GM23248 (cell line): ENCODE measurements at regions not wholly inside any gene's neighbourhood (a gene's known extent, or its start where the extent isn't known, plus 50 kb on each side); places are given as distances from the start of the nearest gene placed in this dataset.

Experiments
- DNase-seq: peaks from one replicate; pipeline ENCODE4 v3.0.0-alpha.2; 2015
- H2AFZ ChIP-seq: fragments of 200-600 bp; sonication (generic); 2 replicates; pipeline ENCODE4 v1.6.1; 2016; ENCODE audit warnings: antibody characterized with exemption
- H3F3A ChIP-seq: fragments of 200-600 bp; sonication (generic); 2 replicates; pipeline ENCODE4 v1.6.1; 2016; ENCODE audit warnings: mild to moderate bottlenecking, antibody characterized with exemption, mixed run types; ENCODE audit not compliant: insufficient read depth
- H3K27ac ChIP-seq: fragments of 200-600 bp; sonication (generic); 2 replicates; pipeline ENCODE4 v1.5.1; 2016; ENCODE audit warnings: mild to moderate bottlenecking
- H3K27me3 ChIP-seq: fragments of 200-600 bp; sonication (generic); replicated peaks from 2 replicates; pipeline ENCODE4 v1.6.1; 2016; ENCODE audit warnings: mild to moderate bottlenecking; ENCODE audit not compliant: insufficient read depth
- H3K36me3 ChIP-seq: fragments of 200-600 bp; sonication (generic); 2 replicates; pipeline ENCODE4 v1.6.1; 2016; ENCODE audit warnings: low read depth, mild to moderate bottlenecking
- H3K4me1 ChIP-seq: fragments of 200-600 bp; sonication (generic); 2 replicates; pipeline ENCODE4 v1.6.1; 2016; ENCODE audit warnings: mild to moderate bottlenecking; ENCODE audit not compliant: insufficient read depth
- H3K4me2 ChIP-seq: fragments of 200-600 bp; sonication (generic); one replicate; pipeline ENCODE4 v1.6.1; 2016; ENCODE audit warnings: mild to moderate bottlenecking; ENCODE audit not compliant: unreplicated experiment
- H3K4me3 ChIP-seq: fragments of 200-600 bp; sonication (generic); 2 replicates; pipeline ENCODE4 v1.5.1; 2016; ENCODE audit warnings: mild to moderate bottlenecking
- H3K79me2 ChIP-seq: fragments of 200-600 bp; sonication (generic); 2 replicates; pipeline ENCODE4 v1.6.1; 2016; ENCODE audit warnings: mild to moderate bottlenecking; ENCODE audit not compliant: insufficient read depth
- H3K9ac ChIP-seq: fragments of 200-600 bp; sonication (generic); 2 replicates; pipeline ENCODE4 v1.6.1; 2016; ENCODE audit warnings: mild to moderate bottlenecking
- H3K9me2 ChIP-seq: fragments of 200-600 bp; sonication (generic); 2 replicates; pipeline ENCODE4 v1.6.1; 2016; ENCODE audit warnings: mixed run types, mild to moderate bottlenecking, moderate library complexity; ENCODE audit not compliant: insufficient read depth
- H3K9me3 ChIP-seq: fragments of 200-600 bp; sonication (generic); one replicate; pipeline ENCODE4 v1.6.1; 2017; ENCODE audit warnings: low read depth
- H4K20me1 ChIP-seq: fragments of 200-600 bp; sonication (generic); 2 replicates; pipeline ENCODE4 v1.6.0; 2016; ENCODE audit not compliant: insufficient read depth
- EZH2 ChIP-seq: fragments of 200-600 bp; sonication (generic); IDR thresholded peaks from 2 replicates; pipeline ENCODE4 v1.6.1; 2018; ENCODE audit warnings: antibody characterized with exemption, mild to moderate bottlenecking; ENCODE audit not compliant: insufficient read depth, poor library complexity, severe bottlenecking
- EZH2phosphoT487 ChIP-seq: fragments of 200-600 bp; sonication (generic); IDR thresholded peaks from 2 replicates; pipeline ENCODE4 v1.6.1; 2018; ENCODE audit warnings: antibody characterized with exemption, moderate library complexity, mild to moderate bottlenecking, low read depth; ENCODE audit not compliant: insufficient read depth
- WGBS, 2 experiments: methylation state at CpG; one replicate each; pipeline ENCODE4 v1.1.6; 2015 to 2017; ENCODE audit warnings: low lambda C conversion rate in 2 of 2, low coverage in 1 of 2; ENCODE audit errors: missing lambda C conversion rate in 2 of 2; 5-methylcytosine and 5-hydroxymethylcytosine counted together
- in situ Hi-C: fragments of 300-500 bp; cut with MboI; formaldehyde crosslinking; loops from 2 replicates; pipeline ENCODE4 v1.15.0; 2020

DNA sequence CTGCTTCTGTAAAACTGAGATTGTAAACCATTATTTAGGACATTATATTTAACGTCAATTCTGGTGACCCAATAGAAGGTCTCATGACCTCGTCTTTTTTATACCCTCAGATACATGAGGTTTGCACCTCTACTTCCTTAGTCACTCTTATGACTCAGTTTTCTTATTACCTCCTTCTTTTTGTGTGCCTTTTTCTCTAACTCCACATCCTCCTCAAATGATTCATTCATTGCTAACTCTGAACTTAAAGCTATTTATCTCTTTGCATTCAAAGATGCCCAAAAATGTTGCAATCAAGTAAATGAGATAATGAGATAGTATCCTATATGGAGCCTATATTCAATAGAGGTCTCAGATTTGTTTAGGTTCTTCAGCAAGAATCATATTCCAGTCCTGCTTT lies 121.0 kb upstream of the KYNU start:
- Histone ChIP-seq H3K9me3 (no peaks in the 10 kb centered on the region), H3K4me1 (peaks cover 10% of the 10 kb centered on the region; the same call in 1 of the 2 replicates), H4K20me1 (no peaks in the 10 kb centered on the region), H3K4me2 (no peak overlapping the region), H3F3A (peaks cover 13% of the 10 kb centered on the region; the same call in 1 of the 2 replicates), H3K27me3 (no peaks in the 10 kb centered on the region), H3K4me3 (no peak overlapping the region), H3K27ac (no peak overlapping the region), H2AFZ (no peak overlapping the region), H3K36me3 (no peaks in the 10 kb centered on the region), H3K79me2 (no peaks in the 10 kb centered on the region), H3K9me2 (0 out of 2 replicates have a peak, but pooled peaks cover 4% of the 10 kb centered on the region), H3K9ac (no peak overlapping the region)
- TF ChIP-seq EZH2, result no peak
- no peak for TF ChIP-seq EZH2phosphoT487
- in situ Hi-C loops, result no loop called here
- 5 to 7% methylated on average over 2 of the region's 2 CpGs for whole genome bisulfite sequencing, 2 experiments
- DNase-seq, result peak; percentile 65

DNA sequence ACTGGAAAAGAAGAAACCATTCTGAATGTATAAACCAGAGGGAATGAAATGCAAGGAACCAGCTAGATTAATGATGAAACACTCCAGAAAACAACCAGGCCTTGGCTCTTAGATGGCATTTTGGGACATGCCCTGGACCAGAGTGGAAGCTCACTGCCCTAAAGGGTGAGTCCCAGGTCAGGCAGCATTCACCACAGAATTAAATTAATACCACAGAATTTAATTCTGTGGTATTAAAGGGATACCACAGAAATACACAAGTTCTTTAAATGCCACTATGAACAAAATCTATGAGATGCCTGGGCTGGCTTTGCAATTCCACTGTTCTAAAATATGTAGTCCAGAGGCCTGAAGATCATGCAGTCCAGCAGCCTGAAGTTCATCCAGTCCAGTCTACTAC lies 122.3 kb upstream of the KYNU start:
- H3K79me2 ChIP-seq, result no peaks in the 10 kb centered on the region
- no peak overlapping the region for H3K4me3 ChIP-seq
- peaks cover 10% of the 10 kb centered on the region; the same call in 1 of the 2 replicates for H3K4me1 ChIP-seq
- H3K27ac ChIP-seq, result no peak overlapping the region
- no peaks in the 10 kb centered on the region for H3K9me3 ChIP-seq
- TF ChIP-seq EZH2phosphoT487 (no peak), EZH2 (no peak)
- H3F3A ChIP-seq, result peaks cover 13% of the 10 kb centered on the region; the same call in 1 of the 2 replicates
- H3K4me2 ChIP-seq, result no peak overlapping the region
- no peak for DNase-seq
- in situ Hi-C loops, result no loop called here
- H3K9ac ChIP-seq, result no peak overlapping the region
- H3K36me3 ChIP-seq, result no peaks in the 10 kb centered on the region
- H3K9me2 ChIP-seq, result 0 out of 2 replicates have a peak, but pooled peaks cover 4% of the 10 kb centered on the region
- H3K27me3 ChIP-seq, result no peaks in the 10 kb centered on the region
- no peaks in the 10 kb centered on the region for H4K20me1 ChIP-seq
- H2AFZ ChIP-seq, result no peak overlapping the region

- H2AFZ ChIP-seq, result no peak overlapping the region
- H3K4me3 ChIP-seq, result no peak overlapping the region
- H3K9ac ChIP-seq, result no peak overlapping the region
- peaks cover 13% of the 10 kb centered on the region; the same call in 1 of the 2 replicates for H3F3A ChIP-seq
- in situ Hi-C loops, result no loop called here
- no peaks in the 10 kb centered on the region for H3K79me2 ChIP-seq
- WGBS, 2 experiments, result 80 to 100% methylated on average over 1 of the region's 1 CpG
- no peak for DNase-seq
- H3K9me3 ChIP-seq, result no peaks in the 10 kb centered on the region
- H3K27me3 ChIP-seq, result no peaks in the 10 kb centered on the region
- H3K27ac ChIP-seq, result no peak overlapping the region
- TF ChIP-seq EZH2phosphoT487, result no peak
- no peak for TF ChIP-seq EZH2
- peaks cover 4% of the 10 kb centered on the region; the same call in 1 of the 2 replicates for H3K9me2 ChIP-seq
- H3K36me3 ChIP-seq, result no peaks in the 10 kb centered on the region
- no peaks in the 10 kb centered on the region for H4K20me1 ChIP-seq
- peaks cover 10% of the 10 kb centered on the region; the same call in 1 of the 2 replicates for H3K4me1 ChIP-seq
- H3K4me2 ChIP-seq, result no peak overlapping the region
Measured at GRCh38 chr2:142754182-142754581, 123.3 kb upstream of the KYNU start.

GRCh38 chr2:142750858-142751257 lies 126.6 kb upstream of the KYNU start:
- Histone ChIP-seq H3K9me3 (no peaks in the 10 kb centered on the region), H3K36me3 (no peaks in the 10 kb centered on the region), H3K4me2 (no peak overlapping the region), H3K9me2 (no peaks in the 10 kb centered on the region; the same call in 1 of the 2 replicates), H3K27me3 (no peaks in the 10 kb centered on the region), H3F3A (peaks cover 3% of the 10 kb centered on the region; the same call in 1 of the 2 replicates), H3K4me3 (no peak overlapping the region), H3K9ac (no peak overlapping the region), H3K27ac (no peak overlapping the region), H3K79me2 (no peaks in the 10 kb centered on the region), H4K20me1 (no peaks in the 10 kb centered on the region), H2AFZ (no peak overlapping the region), H3K4me1 (no peaks in the 10 kb centered on the region)
- in situ Hi-C loops, result no loop called here
- DNase-seq, result no peak
- TF ChIP-seq EZH2 (no peak), EZH2phosphoT487 (no peak)
- WGBS, 2 experiments, result 76 to 81% methylated on average over 2 of the region's 2 CpGs

GRCh38 chr2:142748559-142749099 lies 128.8 kb upstream of the KYNU start:
- no peaks in the 10 kb centered on the region for H4K20me1 ChIP-seq
- no peaks in the 10 kb centered on the region for H3K79me2 ChIP-seq
- no peaks in the 10 kb centered on the region; the same call in 1 of the 2 replicates for H3K9me2 ChIP-seq
- peaks cover 1% of the 10 kb centered on the region; the same call in 1 of the 2 replicates for H3F3A ChIP-seq
- H3K27me3 ChIP-seq, result no peaks in the 10 kb centered on the region
- no peak overlapping the region for H3K4me3 ChIP-seq
- in situ Hi-C loops, result no loop called here
- H3K4me2 ChIP-seq, result no peak overlapping the region
- TF ChIP-seq EZH2 (no peak), EZH2phosphoT487 (no peak)
- WGBS, 2 experiments, result 76 to 80% methylated on average over 14 of the region's 14 CpGs
- no peak for DNase-seq
- H3K27ac ChIP-seq, result no peak overlapping the region
- H3K9ac ChIP-seq, result no peak overlapping the region
- no peaks in the 10 kb centered on the region for H3K4me1 ChIP-seq
- H2AFZ ChIP-seq, result no peak overlapping the region
- no peaks in the 10 kb centered on the region for H3K9me3 ChIP-seq
- H3K36me3 ChIP-seq, result no peaks in the 10 kb centered on the region
